ENCODE measurements at regions not wholly inside any gene's neighbourhood (a gene's known extent, or its start where the extent isn't known, plus 50 kb on each side); places are given as distances from the start of the nearest gene placed in this dataset.

DNA sequence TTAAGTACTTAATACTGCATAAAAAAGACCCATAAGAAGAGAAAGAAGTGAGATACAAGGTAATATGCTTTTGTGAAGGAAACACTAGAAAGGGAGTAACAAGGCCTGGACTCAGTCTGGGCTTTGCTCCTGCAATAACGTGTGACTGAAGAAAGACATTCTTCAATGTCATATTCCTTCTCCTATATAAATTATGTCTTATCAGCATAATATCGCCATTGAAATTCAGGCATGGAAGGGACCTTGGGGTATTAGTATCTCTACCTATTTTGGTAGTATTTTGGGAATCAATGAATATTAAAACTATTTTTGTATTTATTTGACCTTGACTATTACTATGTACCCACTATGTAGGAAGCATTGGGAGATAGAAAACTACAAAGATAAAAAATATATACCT, 62.2 kb upstream of the GIMD1 start:
- no peak for DNase-seq (ENCODE audit: low spot score)

DNA sequence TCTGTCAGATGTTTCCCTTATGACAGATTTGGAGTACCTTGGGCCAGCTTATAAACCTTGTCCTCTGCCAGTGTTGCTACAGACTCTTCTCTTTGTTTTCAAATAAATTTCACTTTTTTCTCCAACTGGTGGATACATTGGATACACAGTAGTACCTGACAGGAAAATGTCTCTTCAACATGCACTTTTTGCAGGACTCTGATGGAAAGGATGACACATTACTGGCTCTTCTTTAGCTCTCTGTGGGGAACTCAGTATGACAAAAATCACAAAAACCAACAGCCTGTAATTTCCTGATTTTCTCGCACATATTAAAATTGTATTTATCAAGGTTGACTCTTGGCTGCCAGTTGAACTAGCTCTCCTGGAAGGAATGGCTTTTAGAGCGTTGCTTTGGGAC, 61.3 kb upstream of the GIMD1 start:
- DNase-seq (ENCODE audit: low spot score) = no peak

GRCh38 chr4:106426069-106426468, 57.5 kb upstream of the GIMD1 start:
- DNase-seq (ENCODE audit: low spot score) = no peak

GRCh38 chr4:106425576-106425975, 57.0 kb upstream of the GIMD1 start:
- no peak for DNase-seq (ENCODE audit: low spot score)

GRCh38 chr4:106424426-106424825, 55.8 kb upstream of the GIMD1 start:
- no peak for DNase-seq (ENCODE audit: low spot score)

- no peak for DNase-seq (ENCODE audit: low spot score)
Measured at GRCh38 chr4:106423791-106424190, 55.2 kb upstream of the GIMD1 start.

DNA sequence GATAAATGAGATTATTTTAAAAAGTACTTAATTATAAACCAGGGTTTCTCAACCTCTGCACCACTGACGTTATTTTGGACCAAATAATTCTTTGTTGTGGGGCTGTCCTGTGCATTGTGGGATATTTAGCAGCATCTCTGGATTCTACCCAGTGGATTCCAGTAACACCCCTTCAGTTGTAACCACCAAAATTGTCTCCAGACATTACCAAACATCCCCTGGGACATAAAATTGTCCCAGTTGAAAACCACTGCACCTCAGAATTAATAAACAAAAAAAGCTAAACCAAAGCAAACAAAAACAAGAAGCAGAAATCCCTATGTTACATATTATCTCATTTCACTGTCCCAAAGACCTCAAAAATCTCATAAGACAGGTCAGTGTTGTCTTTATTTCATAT, 54.2 kb upstream of the GIMD1 start:
- no peak for DNase-seq (ENCODE audit: low spot score)

- peak; percentile 13 for DNase-seq (ENCODE audit: low spot score)
Measured at GRCh38 chr4:106421441-106422296, 53.1 kb upstream of the GIMD1 start.

DNA sequence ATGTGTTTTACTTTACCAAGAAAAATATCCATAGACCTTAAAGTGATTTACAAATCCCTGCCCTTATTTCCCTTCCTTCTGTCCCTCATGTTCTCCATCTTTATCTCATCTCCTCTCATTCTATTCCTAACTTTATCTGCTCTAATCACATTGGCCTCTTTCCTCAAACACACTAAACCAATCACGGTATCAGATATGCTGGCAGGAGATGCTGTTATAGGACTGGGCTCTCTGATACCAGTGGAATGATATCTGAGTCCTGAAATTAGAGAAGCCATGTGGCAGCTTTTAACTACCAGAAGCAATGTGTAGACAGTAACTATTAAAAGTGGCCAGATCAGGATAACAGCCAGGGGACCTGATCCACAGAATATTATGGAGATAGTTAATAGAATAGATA, 49.9 kb upstream of the GIMD1 start:
- peak; percentile 36 for DNase-seq (ENCODE audit: low spot score)

All from umbilical cord (tissue), 1 donor.